ENCODE measurements at regions not wholly inside any gene's neighbourhood (a gene's known extent, or its start where the extent isn't known, plus 50 kb on each side); places are given as distances from the start of the nearest gene placed in this dataset.
A peak's percentile ranks its signal among the peaks of the same experiment; 100 is the strongest.
"Not testable (repeated sequence)": the region's sequence is repeated elsewhere in the genome, so short reads cannot be mapped to it uniquely, and the experiment has no call there.

- no peak for DNase-seq (ENCODE audit: low spot score)
Measured at GRCh38 chr14:98186140-98186539, 1085.9 kb downstream of the BCL11B start.

- DNase-seq (ENCODE audit: low spot score) = no peak
Measured at GRCh38 chr14:98187281-98187680, 1084.7 kb downstream of the BCL11B start.

GRCh38 chr14:98189062-98189461 is 1082.9 kb downstream of the BCL11B start:
- DNase-seq (ENCODE audit: low spot score) = peak; percentile 23

GRCh38 chr14:98189511-98189910 is 1082.5 kb downstream of the BCL11B start:
- DNase-seq (ENCODE audit: low spot score) = no peak

GRCh38 chr14:98189944-98190343 is 1082.1 kb downstream of the BCL11B start:
- no peak for DNase-seq (ENCODE audit: low spot score)

- DNase-seq (ENCODE audit: low spot score) = no peak
Measured at GRCh38 chr14:98192946-98193345, 1079.1 kb downstream of the BCL11B start.

GRCh38 chr14:98194821-98195220 is 1077.2 kb downstream of the BCL11B start:
- DNase-seq (ENCODE audit: low spot score) = no peak

- DNase-seq (ENCODE audit: low spot score) = no peak
Measured at GRCh38 chr14:98195256-98195655, 1076.7 kb downstream of the BCL11B start.

GRCh38 chr14:98197933-98198332 is 1074.1 kb downstream of the BCL11B start:
- DNase-seq (ENCODE audit: low spot score) = no peak

GRCh38 chr14:98198385-98198784 is 1073.6 kb downstream of the BCL11B start:
- no peak for DNase-seq (ENCODE audit: low spot score)

GRCh38 chr14:98200601-98201000 is 1071.4 kb downstream of the BCL11B start:
- no peak for DNase-seq (ENCODE audit: low spot score)

GRCh38 chr14:98203421-98203820 is 1068.6 kb downstream of the BCL11B start:
- DNase-seq (ENCODE audit: low spot score) = peak; percentile 53

- DNase-seq (ENCODE audit: low spot score) = no peak
Measured at GRCh38 chr14:98204139-98204538, 1067.9 kb downstream of the BCL11B start.

GRCh38 chr14:98207415-98207814 is 1064.6 kb downstream of the BCL11B start:
- no peak for DNase-seq (ENCODE audit: low spot score)

- no peak for DNase-seq (ENCODE audit: low spot score)
Measured at GRCh38 chr14:98208211-98208611, 1063.8 kb downstream of the BCL11B start.

- no peak for DNase-seq (ENCODE audit: low spot score)
Measured at GRCh38 chr14:98208943-98209342, 1063.1 kb downstream of the BCL11B start.

- no peak for DNase-seq (ENCODE audit: low spot score)
Measured at GRCh38 chr14:98210045-98210672, 1061.8 kb downstream of the BCL11B start.

GRCh38 chr14:98217530-98217929 is 1054.5 kb downstream of the BCL11B start:
- no peak for DNase-seq (ENCODE audit: low spot score)

GRCh38 chr14:98218218-98218617 is 1053.8 kb downstream of the BCL11B start:
- no peak for DNase-seq (ENCODE audit: low spot score)

- no peak for DNase-seq (ENCODE audit: low spot score)
Measured at GRCh38 chr14:98219638-98220037, 1052.4 kb downstream of the BCL11B start.

GRCh38 chr14:98223106-98223505 is 1048.9 kb downstream of the BCL11B start:
- no peak for DNase-seq (ENCODE audit: low spot score)

GRCh38 chr14:98223710-98224109 is 1048.3 kb downstream of the BCL11B start:
- DNase-seq (ENCODE audit: low spot score) = not testable (repeated sequence)

- DNase-seq (ENCODE audit: low spot score) = no peak
Measured at GRCh38 chr14:98226411-98226810, 1045.6 kb downstream of the BCL11B start.

GRCh38 chr14:98227000-98227726 is 1044.8 kb downstream of the BCL11B start:
- no peak for DNase-seq (ENCODE audit: low spot score)
